Tibial artery (tissue), 4 donors: ENCODE measurements at regions not wholly inside any gene's neighbourhood (a gene's known extent, or its start where the extent isn't known, plus 50 kb on each side); places are given as distances from the start of the nearest gene placed in this dataset.

Source experiments
- DNase-seq, 2 donors: peaks; one replicate each; pipeline ENCODE4 v3.0.0-alpha.2; 2019
- H3K27ac ChIP-seq, 2 donors: fragments of 200-600 bp; sonication (generic) in 1 of 2; 1 replicate in 1 of 2; 2 replicates in 1 of 2; pipeline ENCODE4 v1.5.1; 2018 to 2019; ENCODE audit warnings: mild to moderate bottlenecking in 1 of 2
- H3K27me3 ChIP-seq, 2 donors: fragments of 200-600 bp; sonication (generic) in 1 of 2; one replicate each; pipeline versions ENCODE4 v1.5.1 to v1.6.0; 2016 to 2019
- H3K36me3 ChIP-seq, 3 donors: fragments of 200-600 bp; sonication (generic) in 2 of 3; one replicate each; pipeline ENCODE4 v1.5.1; 2016 to 2019; ENCODE audit warnings: mild to moderate bottlenecking in 2 of 3
- H3K4me1 ChIP-seq, 4 donors: fragments of 200-600 bp; sonication (generic) in 2 of 4; 1 replicate in 3 of 4; 2 replicates in 1 of 4; pipeline ENCODE4 v1.5.1; 2016 to 2019
- H3K4me3 ChIP-seq, 2 donors: fragments of 200-600 bp; sonication (generic) in 1 of 2; 1 replicate in 1 of 2; 2 replicates in 1 of 2; pipeline ENCODE4 v1.5.1; 2018 to 2019; ENCODE audit warnings: mild to moderate bottlenecking in 2 of 2
- H3K9me3 ChIP-seq, 3 donors: fragments of 200-600 bp; sonication (generic) in 1 of 3; one replicate each; pipeline ENCODE4 v1.5.1; 2016 to 2019
- intact Hi-C: fragments of 100-400 bp; cut with DNase I; formaldehyde crosslinking; loops from one replicate; pipeline ENCODE4 v1.15.0; 2023; ENCODE audit warnings: low total_unique reads
- TF ChIP-seq, protein P1 (sequence below), 2 experiments: fragments of 200-600 bp in 1 of 2; fragments of 450-650 bp in 1 of 2; IDR thresholded peaks; one replicate each; pipeline ENCODE4 v1.5.1; 2017 to 2019; ENCODE audit warnings: antibody characterized with exemption in 2 of 2, mild to moderate bottlenecking in 1 of 2, moderate library complexity in 1 of 2

DNA sequence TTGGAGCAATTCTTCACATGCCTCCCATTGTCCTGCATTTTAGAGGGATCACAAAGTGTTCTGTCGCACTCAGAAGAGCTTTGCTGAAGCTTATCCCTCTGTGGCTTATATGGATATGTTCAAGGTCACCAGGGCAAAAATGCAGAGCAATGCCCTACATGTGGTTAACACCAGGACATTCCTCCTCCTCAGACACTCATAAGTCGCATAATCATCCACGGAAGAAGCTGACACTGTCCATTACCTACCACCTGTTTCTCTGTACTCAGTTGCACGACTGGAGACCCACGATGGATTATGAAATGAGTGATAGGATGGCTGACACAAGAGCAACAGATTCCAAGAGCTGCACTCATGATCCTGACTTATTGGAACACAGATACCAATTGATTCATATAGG is 68.7 kb upstream of the PRDX4 start:
- TF ChIP-seq, protein P1, sequence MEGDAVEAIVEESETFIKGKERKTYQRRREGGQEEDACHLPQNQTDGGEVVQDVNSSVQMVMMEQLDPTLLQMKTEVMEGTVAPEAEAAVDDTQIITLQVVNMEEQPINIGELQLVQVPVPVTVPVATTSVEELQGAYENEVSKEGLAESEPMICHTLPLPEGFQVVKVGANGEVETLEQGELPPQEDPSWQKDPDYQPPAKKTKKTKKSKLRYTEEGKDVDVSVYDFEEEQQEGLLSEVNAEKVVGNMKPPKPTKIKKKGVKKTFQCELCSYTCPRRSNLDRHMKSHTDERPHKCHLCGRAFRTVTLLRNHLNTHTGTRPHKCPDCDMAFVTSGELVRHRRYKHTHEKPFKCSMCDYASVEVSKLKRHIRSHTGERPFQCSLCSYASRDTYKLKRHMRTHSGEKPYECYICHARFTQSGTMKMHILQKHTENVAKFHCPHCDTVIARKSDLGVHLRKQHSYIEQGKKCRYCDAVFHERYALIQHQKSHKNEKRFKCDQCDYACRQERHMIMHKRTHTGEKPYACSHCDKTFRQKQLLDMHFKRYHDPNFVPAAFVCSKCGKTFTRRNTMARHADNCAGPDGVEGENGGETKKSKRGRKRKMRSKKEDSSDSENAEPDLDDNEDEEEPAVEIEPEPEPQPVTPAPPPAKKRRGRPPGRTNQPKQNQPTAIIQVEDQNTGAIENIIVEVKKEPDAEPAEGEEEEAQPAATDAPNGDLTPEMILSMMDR (IDR thresholded peaks at IDR 0.05), result no peak
- no peaks in the 10 kb centered on the region for H3K9me3 ChIP-seq
- H3K4me3 ChIP-seq, result no peak overlapping the region
- intact Hi-C loops, result no loop called here
- H3K27me3 ChIP-seq, result no peaks in the 10 kb centered on the region
- H3K36me3 ChIP-seq, result no peaks in the 10 kb centered on the region
- H3K27ac ChIP-seq, result no peak overlapping the region
- DNase-seq, result no peak
- H3K4me1 ChIP-seq, result no peaks in the 10 kb centered on the region

- no peak for DNase-seq
- no peak overlapping the region for H3K27ac ChIP-seq
- H3K9me3 ChIP-seq, result no peaks in the 10 kb centered on the region
- TF ChIP-seq, protein P1 (IDR thresholded peaks at IDR 0.05), result no peak
- intact Hi-C loops, result no loop called here
- no peak overlapping the region for H3K4me3 ChIP-seq
- H3K27me3 ChIP-seq, result no peaks in the 10 kb centered on the region
- no peaks in the 10 kb centered on the region for H3K4me1 ChIP-seq
- H3K36me3 ChIP-seq, result no peaks in the 10 kb centered on the region
Measured at GRCh38 chrX:23603501-23603900, 63.8 kb upstream of the PRDX4 start.

GRCh38 chrX:23610495-23610894 is 56.8 kb upstream of the PRDX4 start:
- Histone ChIP-seq H3K9me3 (no peaks in the 10 kb centered on the region), H3K4me3 (no peak overlapping the region), H3K4me1 (no peaks in the 10 kb centered on the region), H3K36me3 (no peaks in the 10 kb centered on the region), H3K27me3 (no peaks in the 10 kb centered on the region), H3K27ac (no peak overlapping the region)
- TF ChIP-seq, protein P1 (IDR thresholded peaks at IDR 0.05), result no peak
- no peak for DNase-seq
- intact Hi-C loops, result no loop called here

- intact Hi-C loops, result no loop called here
- DNase-seq, result no peak
Measured at GRCh38 chrX:23612846-23613245, 54.4 kb upstream of the PRDX4 start.

DNA sequence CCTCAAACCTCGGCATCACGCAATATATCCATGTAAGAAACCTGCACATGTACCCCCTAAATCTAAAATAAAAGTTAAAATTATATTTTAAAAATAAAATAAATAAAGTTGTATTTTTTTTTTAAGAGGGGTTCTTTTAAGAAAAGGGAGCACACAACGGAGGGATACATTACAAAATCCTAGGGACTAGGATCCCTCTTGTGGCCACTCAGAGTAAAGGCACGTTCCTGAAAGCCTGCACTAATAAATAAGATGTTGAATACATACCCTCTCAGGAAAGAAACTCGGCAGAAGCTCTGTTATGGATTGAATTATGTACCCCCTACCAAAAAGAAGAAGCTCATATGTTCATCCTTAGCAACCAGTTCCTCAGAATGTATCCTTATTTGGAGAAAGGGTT is 50.9 kb upstream of the PRDX4 start:
- DNase-seq, result no peak
- Histone ChIP-seq H3K4me3 (no peak overlapping the region), H3K27me3 (no peaks in the 10 kb centered on the region), H3K36me3 (no peaks in the 10 kb centered on the region), H3K27ac (no peak overlapping the region), H3K4me1 (no peaks in the 10 kb centered on the region), H3K9me3 (no peaks in the 10 kb centered on the region)
- TF ChIP-seq, protein P1 (IDR thresholded peaks at IDR 0.05), result peak; percentile 39 to 58
- intact Hi-C loops, result no loop called here

More at GRCh38 chrX:23612846-23613245, 54.4 kb upstream of the PRDX4 start:
- Histone ChIP-seq H3K4me3 (no peak overlapping the region), H3K36me3 (no peaks in the 10 kb centered on the region), H3K9me3 (no peaks in the 10 kb centered on the region), H3K27me3 (no peaks in the 10 kb centered on the region), H3K27ac (no peak overlapping the region), H3K4me1 (no peaks in the 10 kb centered on the region)
- TF ChIP-seq, protein P1 (IDR thresholded peaks at IDR 0.05), result no peak
